ENCODE measurements at regions not wholly inside any gene's neighbourhood (a gene's known extent, or its start where the extent isn't known, plus 50 kb on each side); places are given as distances from the start of the nearest gene placed in this dataset.

- DNase-seq (ENCODE audit: low spot score): no peak
These were observed 290.4 kb upstream of the NR4A3 start for GRCh38 chr9:99531313-99531712.

DNA sequence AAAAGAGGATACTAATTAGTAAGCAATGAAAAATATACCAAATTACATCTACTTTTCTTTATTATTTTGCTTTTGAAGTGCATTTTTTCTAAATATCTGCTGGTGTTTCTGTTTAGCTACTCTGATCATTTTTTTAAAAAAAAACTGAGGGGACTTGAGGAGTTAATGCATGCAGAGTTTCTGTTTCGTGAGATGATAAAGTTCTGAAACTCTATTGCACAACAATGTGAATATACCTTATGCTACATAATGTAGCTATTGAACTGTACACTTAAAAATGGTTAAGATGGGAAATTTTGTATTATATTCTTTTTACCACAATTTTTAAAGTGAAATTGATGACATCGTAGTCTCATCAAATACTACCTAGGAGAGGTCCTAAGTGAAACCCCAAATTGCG lies 288.3 kb upstream of the NR4A3 start:
- DNase-seq (ENCODE audit: low spot score): no peak

- DNase-seq (ENCODE audit: low spot score): no peak
These were observed 283.7 kb upstream of the NR4A3 start for GRCh38 chr9:99537996-99538395.

- no peak for DNase-seq (ENCODE audit: low spot score)
These were observed 277.2 kb upstream of the NR4A3 start for GRCh38 chr9:99544526-99544925.

DNA sequence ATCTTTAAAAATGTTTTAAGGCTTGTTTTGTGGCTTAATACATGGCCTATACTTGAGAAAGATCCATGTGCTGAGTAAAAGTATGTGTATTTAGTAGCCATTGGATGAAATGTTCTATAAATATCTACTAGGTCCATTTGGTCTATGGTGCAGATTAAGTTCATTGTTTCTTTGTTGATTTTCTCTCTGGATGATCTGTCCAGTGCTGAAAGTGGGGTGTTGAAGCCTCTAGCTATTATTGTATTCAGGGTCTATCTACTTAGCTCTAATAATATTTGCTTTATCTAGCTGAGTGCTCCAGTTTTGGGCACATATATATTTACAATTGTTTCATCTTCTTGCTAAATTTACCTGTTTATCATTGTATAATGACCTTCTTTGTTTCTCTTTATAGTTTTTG lies 272.2 kb upstream of the NR4A3 start:
- no peak for DNase-seq (ENCODE audit: low spot score)

DNA sequence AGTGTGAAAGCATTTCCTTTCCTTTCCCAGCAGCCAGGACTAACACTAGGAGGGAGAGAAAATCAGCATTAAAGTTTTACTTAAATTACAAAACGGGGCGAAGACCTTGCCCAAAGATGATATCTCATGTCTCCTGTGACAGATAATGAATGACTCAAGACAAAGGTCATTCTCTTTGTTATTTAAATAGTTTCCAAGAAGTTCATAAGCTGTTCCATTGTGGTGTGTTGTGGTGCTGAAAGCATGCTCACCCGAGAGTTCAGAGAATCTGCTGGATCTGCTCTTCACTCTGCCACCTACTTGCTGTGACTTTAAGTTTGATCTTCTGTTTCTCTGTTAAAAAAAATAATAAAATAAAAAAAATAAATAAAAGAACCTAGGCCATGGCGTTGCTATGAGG lies 265.9 kb upstream of the NR4A3 start:
- no peak for DNase-seq (ENCODE audit: low spot score)

GRCh38 chr9:99556998-99557397 lies 264.7 kb upstream of the NR4A3 start:
- DNase-seq (ENCODE audit: low spot score): no peak

DNA sequence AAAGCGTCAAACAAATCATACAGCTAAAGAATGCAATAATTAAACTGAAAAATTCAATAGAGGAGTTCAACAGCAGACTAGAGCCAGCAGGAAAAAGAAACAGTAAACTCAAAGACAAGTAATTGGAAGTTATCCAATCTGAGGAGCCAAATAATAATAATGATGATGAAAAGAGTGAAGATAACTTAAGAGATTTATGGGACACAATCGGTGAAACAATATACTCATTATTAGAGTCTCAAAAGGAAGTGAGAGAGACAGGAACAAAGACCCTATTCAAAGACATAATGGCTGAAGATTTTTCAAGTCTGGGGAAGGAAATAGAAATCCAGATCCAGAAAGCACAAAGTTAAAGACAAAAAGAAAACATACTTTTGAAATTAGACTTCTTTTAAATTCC lies 263.9 kb upstream of the NR4A3 start:
- no peak for DNase-seq (ENCODE audit: low spot score)

GRCh38 chr9:99559776-99560175 lies 261.9 kb upstream of the NR4A3 start:
- DNase-seq (ENCODE audit: low spot score): no peak

DNA sequence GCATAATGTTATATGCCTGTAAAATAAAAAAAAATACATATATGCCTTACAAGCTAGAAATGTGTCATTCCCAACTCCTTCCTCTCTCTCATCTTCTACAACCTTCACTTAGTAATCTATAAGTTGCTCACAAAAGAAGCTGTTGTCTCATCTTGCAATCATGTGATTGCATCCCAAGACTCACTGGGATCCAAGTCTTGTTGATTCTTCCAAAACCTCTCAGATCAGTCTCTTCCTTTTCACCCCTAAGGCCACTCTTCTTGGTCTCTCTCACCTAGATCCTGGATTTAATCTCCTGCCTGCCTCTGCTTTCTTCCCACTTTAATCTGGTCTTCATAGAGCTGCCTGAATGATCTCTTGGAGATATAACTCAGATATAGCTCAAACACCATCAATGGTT lies 261.1 kb upstream of the NR4A3 start:
- DNase-seq (ENCODE audit: low spot score): no peak

- no peak for DNase-seq (ENCODE audit: low spot score)
These were observed 260.2 kb upstream of the NR4A3 start for GRCh38 chr9:99561509-99561917.

GRCh38 chr9:99561961-99562565 lies 259.6 kb upstream of the NR4A3 start:
- no peak for DNase-seq (ENCODE audit: low spot score)

DNA sequence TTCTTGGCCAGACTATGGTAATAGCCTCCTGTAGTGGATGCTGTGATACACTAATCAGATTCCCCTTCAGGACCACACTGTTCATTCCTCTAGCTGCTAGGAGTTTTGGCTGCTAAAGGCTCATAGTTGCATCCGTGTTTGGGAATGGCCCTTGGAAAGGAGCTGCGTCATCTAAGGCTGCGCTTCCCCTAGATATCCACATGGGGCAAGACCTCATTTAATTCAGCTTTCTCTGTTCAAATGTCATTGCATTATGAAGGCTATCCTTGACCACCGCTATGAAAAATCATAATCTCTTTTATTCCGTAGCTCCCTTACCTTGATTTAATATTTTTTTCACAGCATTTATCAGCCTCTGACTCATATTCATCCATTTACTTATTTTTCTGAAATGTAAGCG lies 258.3 kb upstream of the NR4A3 start:
- DNase-seq (ENCODE audit: low spot score): peak; percentile 30

- no peak for DNase-seq (ENCODE audit: low spot score)
These were observed 256.5 kb upstream of the NR4A3 start for GRCh38 chr9:99565203-99565602.

DNA sequence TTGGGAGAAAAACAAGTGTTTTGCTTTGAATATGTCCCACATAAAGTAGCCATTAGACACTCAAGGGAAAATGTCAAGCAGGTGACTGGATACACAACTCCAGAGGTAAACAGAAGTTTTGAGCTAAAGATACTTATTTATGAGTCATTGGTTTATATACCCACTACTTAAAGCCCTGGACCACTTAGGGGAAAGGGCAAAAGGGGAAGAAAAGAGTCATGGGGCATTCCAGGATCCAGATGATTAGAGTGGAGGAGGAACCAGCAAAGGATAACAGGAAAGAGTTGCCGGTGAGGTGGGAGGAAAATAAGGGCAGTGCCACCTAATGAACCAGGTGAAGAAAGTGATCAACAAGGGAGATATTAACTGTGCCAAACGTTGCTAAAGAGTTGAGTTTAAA lies 254.2 kb upstream of the NR4A3 start:
- DNase-seq (ENCODE audit: low spot score): no peak

GRCh38 chr9:99569840-99570239 lies 251.8 kb upstream of the NR4A3 start:
- DNase-seq (ENCODE audit: low spot score): no peak

DNA sequence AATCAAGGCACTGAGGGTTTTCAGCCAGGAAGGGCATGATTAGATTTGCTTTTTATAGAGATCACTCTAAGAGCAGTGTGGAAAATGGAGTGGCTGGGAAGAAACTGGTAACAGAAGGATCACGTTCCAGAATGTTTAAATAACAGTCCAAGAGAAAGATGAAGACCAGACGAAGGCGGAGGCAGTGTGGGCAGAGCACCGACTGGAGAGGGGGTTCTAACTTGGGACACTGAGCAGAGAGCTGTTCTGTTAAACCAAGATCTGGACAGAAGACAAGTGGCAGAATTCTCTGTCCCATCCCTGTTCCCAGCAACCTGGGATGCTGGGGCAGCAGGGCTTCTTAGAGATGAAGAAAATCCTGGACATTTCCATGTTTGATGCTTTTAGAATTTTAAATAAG lies 249.1 kb upstream of the NR4A3 start:
- no peak for DNase-seq (ENCODE audit: low spot score)

DNA sequence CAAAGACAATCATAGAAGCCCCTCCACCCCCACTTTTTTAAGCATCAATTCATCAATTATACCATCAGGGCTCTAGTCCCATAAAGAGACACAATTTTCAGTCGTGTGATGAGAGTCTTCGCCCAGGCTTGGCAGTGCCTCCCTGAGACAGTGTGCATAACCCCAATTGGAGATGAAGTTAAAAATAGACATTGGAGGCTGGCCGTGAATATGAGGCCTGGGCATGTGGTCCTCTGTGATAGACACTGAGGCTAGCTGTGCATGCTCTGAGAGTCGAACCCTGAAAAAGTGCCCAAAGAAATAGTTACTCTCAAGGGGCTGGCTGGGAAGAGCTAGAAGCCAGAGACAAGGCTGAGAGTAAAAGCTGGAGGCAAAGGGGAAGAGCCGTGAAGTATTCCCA lies 248.6 kb upstream of the NR4A3 start:
- no peak for DNase-seq (ENCODE audit: low spot score)

GRCh38 chr9:99573886-99574285 lies 247.8 kb upstream of the NR4A3 start:
- DNase-seq (ENCODE audit: low spot score): no peak

DNA sequence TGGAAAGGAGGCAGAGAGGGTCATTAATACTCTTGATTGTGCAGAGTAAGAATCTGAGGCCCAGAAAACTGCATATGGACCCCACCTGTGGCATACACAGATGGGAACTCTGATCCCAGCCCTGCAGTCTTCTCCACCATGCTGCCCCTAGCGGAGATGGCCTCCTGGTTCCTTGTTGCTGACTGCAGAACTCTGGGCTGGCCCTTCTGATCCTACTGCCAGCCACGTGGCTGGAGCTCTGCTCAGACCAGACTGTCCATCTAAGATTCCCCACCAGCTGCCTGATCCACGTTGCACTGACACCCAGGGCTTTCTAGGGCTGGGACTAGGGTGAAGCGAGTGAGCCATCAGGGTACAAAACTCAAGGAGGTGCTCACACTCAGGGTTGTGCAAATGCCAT lies 245.7 kb upstream of the NR4A3 start:
- no peak for DNase-seq (ENCODE audit: low spot score)

- no peak for DNase-seq (ENCODE audit: low spot score)
These were observed 244.8 kb upstream of the NR4A3 start for GRCh38 chr9:99576876-99577275.

DNA sequence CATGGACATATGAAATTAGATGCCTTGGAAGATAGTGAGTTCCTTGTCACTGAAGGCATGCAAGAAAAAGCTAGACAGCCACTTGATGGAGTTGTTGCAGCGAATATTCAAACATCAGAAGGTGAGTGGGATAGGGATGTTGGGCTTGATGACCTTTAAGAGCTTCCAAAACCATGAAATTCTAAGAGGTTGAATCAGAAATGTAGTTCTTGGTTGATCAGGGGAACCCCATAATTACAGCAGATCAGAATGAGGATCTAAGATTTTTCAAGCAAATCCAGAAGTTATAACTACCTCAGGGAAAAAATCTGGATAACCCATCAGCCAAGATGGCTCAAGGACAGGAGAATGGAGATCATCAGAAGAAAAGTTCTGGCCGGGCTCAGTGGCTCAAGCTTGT lies 244.3 kb upstream of the NR4A3 start:
- DNase-seq (ENCODE audit: low spot score): no peak

DNA sequence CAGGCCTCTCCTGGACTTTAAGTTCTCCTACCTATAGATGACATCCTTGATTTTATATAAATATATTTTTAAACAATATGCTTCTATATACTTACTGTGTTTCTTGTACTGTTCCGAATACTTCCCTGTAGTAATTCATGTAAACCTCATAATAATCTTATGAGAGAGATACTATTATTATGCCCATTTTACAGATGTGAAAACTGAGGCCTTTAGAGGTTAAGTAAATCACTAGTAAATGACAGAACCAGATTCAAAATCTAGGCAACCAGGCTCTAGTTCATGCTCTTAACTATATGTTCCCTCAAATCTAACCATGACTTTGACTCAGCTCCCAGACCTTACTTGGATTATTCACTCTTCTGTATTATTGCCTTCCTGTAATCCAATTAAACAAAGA lies 243.0 kb upstream of the NR4A3 start:
- no peak for DNase-seq (ENCODE audit: low spot score)

DNA sequence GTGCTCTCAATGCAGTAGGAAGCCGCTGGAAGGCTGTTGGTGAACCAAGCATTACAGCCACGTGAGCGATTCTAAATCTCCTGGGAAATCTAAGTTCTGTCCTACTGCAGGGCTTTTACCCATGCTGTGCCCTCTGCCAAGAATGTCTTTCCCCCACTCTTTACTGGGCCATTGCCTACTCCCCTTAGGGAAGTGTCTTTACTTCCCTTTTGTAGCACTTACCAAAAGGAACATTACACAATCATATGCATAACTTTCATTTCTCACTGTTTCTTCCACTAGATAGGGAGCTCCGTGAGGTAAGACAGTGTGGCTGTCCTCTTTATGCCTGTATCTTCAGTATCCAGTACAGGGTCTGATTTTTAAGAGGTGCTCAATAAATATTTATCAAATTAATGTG lies 241.7 kb upstream of the NR4A3 start:
- no peak for DNase-seq (ENCODE audit: low spot score)

- no peak for DNase-seq (ENCODE audit: low spot score)
These were observed 238.9 kb upstream of the NR4A3 start for GRCh38 chr9:99582814-99583213.
